HG02642 (cell line): ENCODE measurements at regions not wholly inside any gene's neighbourhood (a gene's known extent, or its start where the extent isn't known, plus 50 kb on each side); places are given as distances from the start of the nearest gene placed in this dataset.
"Not testable (repeated sequence)": the region's sequence is repeated elsewhere in the genome, so short reads cannot be mapped to it uniquely, and the experiment has no call there.

Experiments
- ATAC-seq: cut with Tn5 transposase; IDR thresholded peaks from one replicate; pipeline ENCODE4 v1.9.1; 2021; ENCODE audit warnings: mild to moderate bottlenecking; ENCODE audit not compliant: unreplicated experiment, poor library complexity

DNA sequence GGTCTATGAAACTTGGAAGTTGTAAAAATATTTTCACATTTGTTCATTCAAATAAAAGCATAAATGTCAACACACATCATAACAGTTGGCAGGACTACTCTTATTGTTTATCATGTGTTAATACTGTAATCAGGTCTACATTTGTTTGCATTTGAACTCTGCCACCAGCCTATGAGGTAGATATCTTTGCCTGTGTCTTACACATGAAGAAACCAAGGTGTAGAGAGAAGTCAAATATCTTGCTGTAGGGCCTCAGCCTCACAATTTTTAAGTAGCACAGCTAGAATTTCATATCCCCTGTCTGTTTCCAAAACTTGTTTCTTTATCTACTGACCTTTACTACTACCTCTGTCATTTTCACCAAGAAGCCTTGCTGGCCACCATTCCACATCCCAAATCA lies 161.9 kb downstream of the ZIC4 start:
- ATAC-seq = no peak

DNA sequence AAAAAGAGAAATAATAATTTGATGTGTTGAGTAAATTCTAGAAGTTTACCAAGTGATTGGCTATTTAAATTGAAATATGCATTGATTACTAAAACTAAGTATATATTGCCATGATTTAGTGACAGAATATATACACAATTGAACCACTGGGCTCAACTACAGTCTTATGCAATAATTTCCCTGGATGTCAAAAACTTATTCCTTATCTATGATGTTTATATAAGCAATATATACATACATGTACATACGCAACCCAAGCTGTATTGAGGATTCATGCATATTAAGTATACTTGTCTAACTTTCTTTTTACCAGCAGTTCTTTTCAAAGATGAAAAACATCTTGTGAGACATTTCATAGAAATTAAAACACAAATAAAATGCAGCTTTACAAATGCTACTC lies 165.8 kb downstream of the ZIC4 start:
- no peak for ATAC-seq

DNA sequence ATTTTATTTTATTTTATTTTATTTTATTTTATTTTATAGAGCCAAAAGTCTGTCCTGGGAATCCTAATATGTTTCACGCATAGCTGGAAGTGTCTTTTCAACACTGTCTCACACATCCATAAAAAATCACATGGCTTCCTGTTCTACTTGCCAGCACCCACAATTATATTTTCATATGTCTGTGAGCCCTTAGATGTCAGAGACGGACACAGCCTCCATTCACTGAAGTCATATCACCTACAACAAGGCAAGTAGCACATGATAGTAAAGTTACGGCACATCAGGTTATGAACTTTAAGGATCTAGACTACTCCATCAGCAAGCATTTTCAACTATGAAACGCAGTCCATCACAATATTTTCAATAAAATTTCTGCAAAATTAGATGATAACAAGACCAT lies 168.4 kb downstream of the ZIC4 start:
- no peak for ATAC-seq

DNA sequence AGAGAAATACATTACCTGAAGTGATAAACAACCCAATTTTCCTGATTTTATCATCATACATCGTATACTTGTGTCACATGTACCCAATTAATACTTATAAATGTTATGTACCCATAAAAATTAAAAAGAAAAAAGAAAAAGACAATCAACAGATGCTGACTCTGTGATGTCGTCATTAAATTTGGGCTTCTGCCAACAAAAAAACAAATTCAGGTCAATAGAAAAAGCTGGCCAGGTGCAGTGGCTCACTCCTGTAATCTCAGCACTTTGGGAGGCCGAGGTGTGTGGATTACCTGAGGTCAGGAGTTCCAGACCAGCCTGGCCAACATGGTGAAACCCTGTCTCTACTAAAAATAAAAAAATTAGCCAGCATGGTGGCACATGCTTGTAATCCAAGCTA lies 174.4 kb downstream of the ZIC4 start:
- not testable (repeated sequence) for ATAC-seq

DNA sequence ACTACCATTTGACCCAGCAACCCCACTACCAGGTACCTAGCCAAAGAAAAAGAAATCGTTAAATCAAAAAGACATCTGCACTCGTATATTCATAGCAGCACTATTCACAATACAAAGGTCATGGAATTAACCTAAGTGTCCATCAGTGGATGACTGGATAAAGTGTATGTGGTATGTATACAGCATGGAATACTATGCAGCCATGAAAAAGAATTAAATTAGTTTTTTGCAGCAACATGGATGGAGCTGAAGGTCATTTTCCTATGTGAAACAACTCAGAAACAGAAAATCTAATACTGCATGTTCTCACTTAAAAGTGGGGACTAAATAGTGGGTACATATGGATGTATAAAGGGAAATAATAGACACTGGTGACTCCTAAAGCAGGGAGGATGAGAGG lies 175.2 kb downstream of the ZIC4 start:
- no peak for ATAC-seq

DNA sequence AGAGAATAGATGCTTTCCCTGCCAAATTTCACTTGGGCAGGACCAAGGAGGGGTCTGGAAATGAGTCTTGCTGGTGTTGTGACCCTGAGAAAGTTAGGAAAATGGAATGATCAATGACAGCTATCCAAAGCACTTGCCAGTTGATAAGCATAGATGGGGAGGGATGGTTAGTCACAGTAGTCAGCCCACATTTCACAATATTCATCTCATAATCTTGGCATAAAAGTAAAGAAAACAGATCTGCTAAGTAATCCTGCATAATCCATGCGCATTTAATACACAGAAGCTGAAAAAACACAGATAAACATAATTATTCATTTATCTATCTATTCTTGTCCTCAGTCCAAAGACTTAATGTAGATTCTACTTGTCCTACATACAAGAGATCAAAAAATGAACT lies 184.1 kb downstream of the ZIC4 start:
- no peak for ATAC-seq

DNA sequence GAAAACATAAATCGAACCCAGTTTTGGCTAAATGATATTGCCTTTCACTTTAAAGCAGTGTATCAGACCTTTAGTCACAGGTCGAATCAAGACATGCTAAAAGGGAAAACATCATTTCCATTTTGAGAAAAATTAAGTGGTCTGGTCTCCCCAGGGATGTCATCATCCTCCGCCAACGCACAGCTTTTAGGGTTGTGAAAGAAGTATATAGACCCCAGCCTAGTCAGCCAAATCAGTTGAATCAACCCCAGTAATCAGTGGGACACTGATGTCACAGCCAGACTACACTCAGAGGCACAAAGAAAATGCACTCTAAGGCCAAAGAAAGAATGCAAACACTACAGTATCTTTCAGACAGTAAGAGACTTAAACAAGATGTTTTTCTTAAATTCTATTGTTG lies 187.4 kb downstream of the ZIC4 start:
- no peak for ATAC-seq

DNA sequence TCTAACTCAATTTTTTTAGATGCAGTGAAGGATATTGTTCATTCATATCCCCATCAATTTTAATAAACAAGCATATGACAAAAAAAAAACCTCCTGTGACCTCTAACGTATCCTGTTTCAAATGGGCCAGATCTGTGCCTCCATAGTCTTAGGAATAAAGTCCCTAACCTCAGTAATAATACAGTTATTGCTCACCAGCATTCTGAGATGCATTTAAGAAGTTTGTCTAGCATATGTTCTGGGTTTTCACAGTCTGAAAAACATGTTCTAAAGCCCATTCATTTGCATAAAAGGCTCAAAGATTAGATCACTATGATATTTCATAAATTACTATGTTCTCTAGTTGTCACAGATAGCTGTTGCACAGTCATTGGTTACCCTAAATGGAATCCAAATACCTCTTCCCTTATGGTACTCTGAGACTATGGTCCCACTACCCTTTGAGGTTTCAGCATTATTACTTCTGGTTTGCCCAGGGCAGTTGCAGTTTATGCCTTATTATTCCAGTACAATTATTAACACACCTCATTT lies 190.1 kb downstream of the ZIC4 start:
- ATAC-seq = no peak

DNA sequence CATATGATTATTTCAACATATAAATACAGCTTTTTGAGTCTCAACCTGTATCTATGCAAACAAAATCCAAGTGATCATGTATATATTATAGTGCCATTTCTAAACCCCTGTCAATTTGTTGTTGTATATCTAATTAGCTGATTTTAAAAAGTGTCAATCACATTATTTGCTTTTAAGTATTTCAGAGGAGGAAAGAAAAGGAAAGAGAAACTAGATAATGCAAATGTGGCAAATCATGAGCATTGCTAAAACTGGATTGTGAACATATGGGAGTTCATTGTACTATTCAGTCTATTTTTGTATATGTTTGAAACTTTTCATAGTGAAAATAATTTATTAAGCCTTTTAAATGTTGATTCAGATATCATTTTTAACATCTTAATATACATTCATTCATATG lies 190.7 kb downstream of the ZIC4 start:
- ATAC-seq = no peak

DNA sequence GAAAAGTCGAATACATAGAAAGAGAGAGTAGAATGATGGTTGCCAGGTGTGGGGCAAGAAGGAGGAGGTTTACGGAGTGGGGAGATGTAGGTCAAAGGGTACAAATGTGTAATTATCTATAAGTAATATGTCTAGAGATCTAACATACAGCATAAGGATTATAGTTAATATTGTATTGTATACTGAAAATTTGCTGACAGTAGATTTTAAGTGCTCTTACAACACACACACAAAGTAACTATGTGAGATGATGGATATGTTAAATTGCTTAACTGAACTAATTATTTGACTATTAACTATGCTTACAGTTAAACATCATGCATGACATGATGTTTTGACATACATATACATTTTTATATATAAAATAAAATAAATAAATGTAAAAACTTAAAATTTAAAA lies 192.7 kb downstream of the ZIC4 start:
- ATAC-seq = no peak

DNA sequence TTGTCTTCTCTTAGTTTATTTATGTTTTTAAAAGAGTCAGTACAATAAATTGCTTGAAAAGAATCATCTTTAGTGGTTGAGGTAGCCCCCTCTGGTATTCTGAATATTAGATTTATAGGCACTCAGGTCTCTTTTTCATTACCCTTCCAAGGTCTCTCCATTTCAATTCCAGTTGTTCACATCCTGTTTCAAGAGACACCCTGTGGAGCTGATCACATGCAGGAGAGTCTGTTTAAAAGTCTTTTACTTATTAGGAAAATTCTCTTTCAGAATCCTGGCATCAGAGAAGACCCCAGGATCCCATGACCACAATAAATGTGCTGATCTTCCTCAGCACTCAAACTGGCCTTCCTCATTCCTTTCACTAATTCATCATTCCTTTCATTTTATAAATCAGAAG lies 195.7 kb downstream of the ZIC4 start:
- no peak for ATAC-seq

DNA sequence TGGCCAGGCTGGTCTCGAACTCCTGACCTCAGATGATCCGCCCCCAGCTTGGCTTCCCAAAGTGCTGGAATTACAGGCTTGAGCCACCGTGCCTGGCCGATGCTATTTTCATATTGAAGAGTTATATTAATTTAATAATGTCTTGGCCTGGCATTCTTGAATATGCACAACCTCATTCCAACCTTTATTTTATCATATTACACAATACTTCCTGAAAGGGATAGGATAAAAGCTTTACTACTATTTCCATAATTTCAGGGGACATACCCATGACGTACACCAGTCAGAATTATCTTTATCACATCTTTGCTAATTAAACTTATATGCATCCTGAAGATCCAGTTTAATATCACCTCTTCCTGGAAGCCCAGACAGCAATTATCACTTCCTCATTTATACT lies 205.3 kb downstream of the ZIC4 start:
- no peak for ATAC-seq

DNA sequence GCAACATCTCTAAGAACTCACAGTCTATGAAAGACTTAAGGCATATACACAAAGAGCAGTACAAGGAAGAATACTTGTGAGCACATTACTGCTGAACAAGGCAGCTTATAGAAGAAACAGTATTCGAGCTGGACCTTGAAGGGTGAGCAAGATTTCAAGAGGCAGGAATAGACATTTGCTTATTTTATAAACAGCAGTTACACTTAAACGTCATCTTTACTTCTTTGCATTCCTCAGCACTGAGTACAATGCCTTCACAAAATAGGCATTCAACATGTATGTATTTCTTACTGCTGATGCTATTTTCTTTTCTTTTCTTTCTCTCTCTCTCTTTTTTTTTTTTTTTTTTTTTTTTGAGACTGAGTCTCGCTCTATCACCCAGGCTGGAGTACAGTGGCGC lies 205.8 kb downstream of the ZIC4 start:
- ATAC-seq = no peak

DNA sequence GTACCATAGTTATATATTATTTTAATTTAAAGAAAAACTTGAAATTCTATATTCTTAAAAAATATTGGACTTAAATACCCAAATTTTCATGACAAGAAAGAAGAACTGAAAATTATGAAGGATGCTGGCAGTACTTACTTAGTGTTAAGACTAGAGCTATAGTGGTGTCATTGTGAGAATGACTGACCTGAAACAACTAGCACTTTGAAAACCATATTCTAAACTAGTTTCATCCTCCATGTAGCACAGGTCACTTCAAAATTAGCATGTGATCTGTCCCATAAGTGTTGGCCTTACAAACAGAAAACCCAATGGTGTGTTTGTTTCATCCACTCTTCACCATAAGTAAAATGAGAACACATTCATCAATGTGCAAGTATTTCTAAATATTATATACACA lies 208.6 kb downstream of the ZIC4 start:
- no peak for ATAC-seq

DNA sequence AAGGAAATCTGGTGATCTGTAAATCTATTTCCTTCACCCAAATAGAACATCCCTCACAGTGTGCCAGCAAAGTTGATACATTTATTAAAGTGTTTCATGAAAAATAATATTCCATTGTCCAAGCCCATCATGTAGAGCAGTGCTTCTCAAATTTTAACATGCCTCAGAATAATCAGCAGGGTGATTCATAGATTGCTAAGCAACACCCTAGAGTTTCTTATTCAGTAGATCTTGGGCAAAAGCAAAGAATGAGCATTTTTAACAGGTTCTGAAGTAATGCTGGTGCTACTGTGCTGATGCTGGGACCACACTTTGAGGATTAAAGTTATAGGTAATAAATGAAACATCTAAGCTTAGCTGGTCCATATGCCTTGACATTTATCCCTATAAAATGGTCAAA lies 210.5 kb downstream of the ZIC4 start:
- ATAC-seq = no peak

DNA sequence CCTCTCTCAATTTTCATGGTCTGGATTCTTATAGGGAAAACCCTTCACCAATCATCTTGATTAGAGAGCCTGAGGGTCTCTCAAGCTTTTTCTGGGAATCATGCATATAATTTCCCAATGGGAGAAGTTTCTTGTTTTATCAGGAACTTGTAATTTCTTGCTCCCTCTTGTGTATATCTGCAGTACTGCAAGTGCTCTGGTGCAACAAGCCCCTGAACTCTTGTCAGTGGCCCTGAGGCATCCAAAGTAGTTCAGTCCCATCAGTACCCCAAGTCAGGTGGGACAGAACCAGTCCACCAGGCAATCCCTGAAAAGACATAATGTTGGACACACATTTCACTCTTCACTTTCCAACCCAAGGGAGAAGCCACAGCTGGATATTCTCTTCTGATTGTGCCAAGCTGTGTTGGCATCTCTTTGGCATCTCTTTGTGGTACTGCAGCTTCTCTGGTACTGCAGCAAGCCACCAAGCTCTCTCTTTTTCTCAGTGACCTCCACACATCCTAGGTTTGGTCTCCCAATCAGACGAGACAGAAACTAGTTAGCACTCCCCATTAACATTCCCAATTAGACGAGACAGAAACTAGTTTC lies 214.5 kb downstream of the ZIC4 start:
- ATAC-seq = no peak

DNA sequence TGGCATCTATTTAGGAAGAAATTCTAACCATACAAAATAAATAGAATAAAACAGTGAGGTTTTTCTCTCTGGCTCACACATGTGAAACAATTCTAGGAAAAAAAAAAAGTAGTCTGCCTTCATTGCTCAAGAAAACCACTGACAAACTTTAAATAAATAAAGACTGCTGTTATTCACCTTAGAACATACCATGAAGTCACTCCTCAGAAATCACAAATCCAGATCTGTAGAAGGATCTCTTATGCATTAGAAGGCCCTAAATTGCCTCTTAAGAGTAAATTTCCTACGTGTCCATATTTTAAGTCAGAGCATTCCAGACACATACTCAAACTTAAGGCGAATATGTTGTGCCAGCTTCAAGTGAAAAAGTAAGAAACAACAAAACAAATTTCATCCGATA lies 217.3 kb downstream of the ZIC4 start:
- ATAC-seq = no peak

DNA sequence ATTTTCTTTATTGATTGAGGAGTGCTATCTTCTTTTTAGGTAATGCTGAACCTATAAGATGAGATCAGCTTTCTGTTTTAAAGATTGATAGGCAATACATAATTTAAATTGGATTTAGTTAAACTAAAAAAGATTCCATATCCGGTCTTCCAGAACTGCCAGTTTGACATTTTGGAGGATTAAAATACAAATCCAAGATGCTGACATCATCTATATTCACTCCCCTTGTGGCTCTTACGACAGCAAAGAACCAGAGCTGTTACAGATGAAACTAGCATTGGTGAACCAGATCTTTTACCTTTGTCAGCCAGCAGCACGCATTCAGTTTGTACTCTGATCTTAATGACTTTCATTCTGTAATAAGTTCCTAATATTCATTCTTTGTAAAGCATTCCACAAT lies 218.7 kb downstream of the ZIC4 start:
- no peak for ATAC-seq

DNA sequence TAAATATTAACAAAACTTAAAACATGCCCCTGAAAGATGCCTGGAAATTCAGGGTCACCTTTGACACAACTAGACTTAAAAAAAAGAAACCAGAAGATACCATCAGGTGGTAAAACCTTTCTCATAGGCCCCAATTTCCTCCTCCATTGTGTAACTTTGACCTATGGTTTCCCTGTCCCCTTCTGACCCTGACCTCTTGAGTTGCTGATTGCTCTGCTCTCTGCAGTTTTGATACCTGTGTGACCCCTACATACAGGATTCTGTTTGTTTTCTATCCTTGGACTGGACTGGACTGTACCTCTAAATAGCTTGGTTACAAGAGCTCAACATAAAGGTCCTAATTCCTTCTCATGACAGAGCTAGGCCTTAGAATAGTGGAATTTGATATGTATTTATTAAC lies 220.6 kb downstream of the ZIC4 start:
- no peak for ATAC-seq

DNA sequence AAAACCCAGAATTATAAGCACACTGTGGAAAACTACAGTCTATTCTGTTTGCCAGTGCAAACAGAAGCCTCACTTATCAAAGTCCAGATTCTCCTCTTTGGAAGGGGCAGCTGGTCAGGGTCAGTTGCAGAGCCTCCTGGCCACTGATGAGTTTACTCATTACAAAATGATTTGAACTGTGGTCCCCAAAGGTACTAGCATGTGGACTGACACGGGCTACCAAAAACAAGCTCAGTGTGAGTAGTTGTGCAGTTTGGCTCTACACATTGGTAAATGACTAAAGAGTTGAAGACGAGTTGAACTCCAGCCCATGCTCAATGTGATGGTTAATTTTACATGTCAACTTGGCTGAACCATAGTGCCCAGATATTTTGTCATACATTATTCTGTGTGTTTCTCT lies 221.5 kb downstream of the ZIC4 start:
- ATAC-seq = no peak

DNA sequence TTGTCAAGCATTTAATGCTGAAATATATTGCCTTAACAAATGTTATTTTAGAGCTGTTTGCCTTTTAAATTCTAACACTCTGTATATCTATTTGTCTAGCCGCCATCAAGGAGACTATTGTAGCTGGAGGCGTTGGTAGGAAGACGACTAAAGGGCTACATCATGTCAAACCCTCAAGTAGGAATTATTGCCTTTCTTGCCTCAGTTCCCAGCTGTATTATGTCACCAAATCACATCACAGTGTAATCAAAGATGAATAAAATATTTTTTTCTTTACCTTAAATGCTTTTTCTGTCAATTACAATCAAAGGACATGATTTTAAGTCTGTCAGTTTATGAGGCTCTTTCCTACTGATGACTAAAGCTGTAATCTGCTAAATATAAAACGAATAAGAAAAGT lies 233.1 kb downstream of the ZIC4 start:
- no peak for ATAC-seq

DNA sequence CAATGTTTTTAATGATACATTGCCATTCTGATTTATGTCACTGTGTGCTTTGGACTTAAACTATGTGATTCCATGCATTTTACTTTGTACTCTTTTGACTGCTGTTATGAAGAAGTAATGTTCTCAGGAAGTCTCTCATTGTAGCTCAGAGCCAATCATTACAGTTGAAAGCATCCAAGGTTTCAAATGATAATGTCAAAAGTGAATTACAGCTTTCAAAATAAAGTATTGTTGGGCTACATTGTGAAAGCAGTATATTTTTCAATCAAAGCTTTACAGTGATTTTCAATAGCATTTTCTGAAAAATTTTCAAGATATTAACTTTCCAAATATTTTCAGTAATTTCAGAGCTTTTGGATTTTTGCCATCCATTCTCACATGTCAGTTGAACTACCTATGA lies 243.6 kb downstream of the ZIC4 start:
- no peak for ATAC-seq

DNA sequence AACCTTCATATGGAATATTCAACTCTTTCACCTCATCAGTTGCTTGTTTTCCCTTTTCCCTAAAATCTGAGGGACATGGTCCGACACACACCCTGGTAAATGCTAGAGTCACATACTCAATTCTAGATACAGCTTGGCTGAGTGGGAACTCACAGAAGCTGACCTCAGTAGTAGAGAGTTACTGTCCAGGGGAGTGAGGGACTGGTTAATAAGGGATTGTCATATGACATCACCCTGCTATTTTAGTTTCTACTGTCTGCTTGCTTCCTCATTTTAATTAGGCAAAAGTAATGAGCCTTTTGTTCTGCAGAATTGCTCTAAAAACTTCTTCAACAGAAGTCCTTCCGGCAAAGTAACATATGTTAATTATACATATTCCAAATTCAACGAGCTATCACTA lies 244.5 kb downstream of the ZIC4 start:
- no peak for ATAC-seq
